Body of pancreas (tissue), 4 donors: ENCODE measurements at regions not wholly inside any gene's neighbourhood (a gene's known extent, or its start where the extent isn't known, plus 50 kb on each side); places are given as distances from the start of the nearest gene placed in this dataset.

ENCODE experiments used
- ATAC-seq: fragments of 150-250 bp; one replicate; pipeline ENCODE4 v1.9.1; 2016
- DNase-seq, 4 donors: peaks; one replicate each; pipeline ENCODE4 v3.0.0-alpha.2; 2019
- H3K27ac ChIP-seq, 4 donors: fragments of 200-600 bp; sonication (generic); 1 replicate in 3 of 4; 2 replicates in 1 of 4; pipeline versions ENCODE4 v1.5.1 to v1.6.1; 2016 to 2019; ENCODE audit warnings: mild to moderate bottlenecking in 1 of 4, mixed read lengths in 1 of 4, moderate library complexity in 1 of 4
- H3K27me3 ChIP-seq, 2 donors: fragments of 200-600 bp; sonication (generic); one replicate each; pipeline ENCODE4 v1.6.0; 2016; ENCODE audit warnings: mild to moderate bottlenecking in 1 of 2
- H3K36me3 ChIP-seq, 2 donors: fragments of 200-600 bp; sonication (generic); replicated peaks in 1 of 2; 2 replicates each; pipeline ENCODE4 v1.5.1; 2016; ENCODE audit warnings: low read depth in 2 of 2; ENCODE audit not compliant: insufficient read depth in 1 of 2
- H3K4me1 ChIP-seq: fragments of 200-600 bp; sonication (generic); one replicate; pipeline ENCODE4 v1.6.0; 2016
- H3K4me3 ChIP-seq, 2 donors: fragments of 200-600 bp; sonication (generic); 1 replicate in 1 of 2; 2 replicates in 1 of 2; pipeline ENCODE4 v1.5.1; 2016 to 2019
- H3K9me3 ChIP-seq, 3 donors: fragments of 200-600 bp; sonication (generic); 1 replicate in 2 of 3; 2 replicates in 1 of 3; pipeline ENCODE4 v1.5.1; 2016
- CTCF ChIP-seq, 7 experiments: fragments of 450-650 bp in 4 of 7; fragments of 200-600 bp in 3 of 7; sonication (generic) in 3 of 7; IDR thresholded peaks; one replicate each; pipeline ENCODE4 v1.5.1; 2016 to 2019; ENCODE audit warnings: antibody characterized with exemption in 7 of 7
- POLR2A ChIP-seq, 3 donors: fragments of 450-650 bp; IDR thresholded peaks; one replicate each; pipeline ENCODE4 v1.6.1; 2016; ENCODE audit warnings: antibody characterized with exemption in 3 of 3, mild to moderate bottlenecking in 2 of 3
- WGBS, 2 donors: methylation state at CpG; one replicate each; pipeline ENCODE4 v1.1.5; 2017; 5-methylcytosine and 5-hydroxymethylcytosine counted together
- intact Hi-C: fragments of 100-400 bp; cut with DNase I; formaldehyde crosslinking; loops from one replicate; pipeline ENCODE4 v1.15.1; 2023

GRCh38 chr2:167875529-167875928 is 371.9 kb downstream of the STK39 start:
- H3K36me3 ChIP-seq: no peaks in the 10 kb centered on the region
- H3K4me1 ChIP-seq: no peaks in the 10 kb centered on the region
- 95 to 96% methylated on average over 4 of the region's 4 CpGs for WGBS, 2 donors
- no peak for ATAC-seq
- no peak for TF ChIP-seq POLR2A (IDR thresholded peaks at IDR 0.05)
- TF ChIP-seq CTCF (IDR thresholded peaks at IDR 0.05): no peak
- no peaks in the 10 kb centered on the region for H3K27me3 ChIP-seq
- intact Hi-C loops: no loop called here
- H3K27ac ChIP-seq: no peak overlapping the region
- no peak overlapping the region for H3K4me3 ChIP-seq
- no peak for DNase-seq
- no peaks in the 10 kb centered on the region for H3K9me3 ChIP-seq

DNA sequence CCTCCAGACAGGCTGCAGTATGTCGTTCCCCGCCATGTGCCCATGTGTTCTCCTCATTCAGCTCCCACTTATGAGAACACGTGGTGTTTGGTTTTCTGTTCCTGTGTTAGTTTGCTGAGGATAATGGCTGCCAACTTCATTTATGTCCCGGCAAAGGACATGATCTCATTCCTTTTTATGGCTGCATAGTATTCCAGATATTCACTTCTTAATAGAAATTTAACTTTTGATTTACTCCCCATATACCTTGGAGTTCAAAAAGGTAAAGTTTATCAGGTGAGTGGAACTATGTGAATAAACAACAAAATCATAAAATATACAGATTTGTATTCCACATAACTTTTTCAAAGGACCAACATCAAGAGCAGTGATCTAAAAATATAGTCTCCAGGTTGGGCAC is 372.6 kb downstream of the STK39 start:
- no peaks in the 10 kb centered on the region for H3K4me1 ChIP-seq
- H3K27me3 ChIP-seq: no peaks in the 10 kb centered on the region
- intact Hi-C loops: no loop called here
- H3K4me3 ChIP-seq: no peak overlapping the region
- no peaks in the 10 kb centered on the region for H3K9me3 ChIP-seq
- H3K27ac ChIP-seq: no peak overlapping the region
- ATAC-seq (no peak), DNase-seq (no peak)
- no peaks in the 10 kb centered on the region for H3K36me3 ChIP-seq
- 92 to 93% methylated on average over 4 of the region's 4 CpGs for WGBS, 2 donors
- no peak for TF ChIP-seq CTCF (IDR thresholded peaks at IDR 0.05)
- TF ChIP-seq POLR2A (IDR thresholded peaks at IDR 0.05): no peak

DNA sequence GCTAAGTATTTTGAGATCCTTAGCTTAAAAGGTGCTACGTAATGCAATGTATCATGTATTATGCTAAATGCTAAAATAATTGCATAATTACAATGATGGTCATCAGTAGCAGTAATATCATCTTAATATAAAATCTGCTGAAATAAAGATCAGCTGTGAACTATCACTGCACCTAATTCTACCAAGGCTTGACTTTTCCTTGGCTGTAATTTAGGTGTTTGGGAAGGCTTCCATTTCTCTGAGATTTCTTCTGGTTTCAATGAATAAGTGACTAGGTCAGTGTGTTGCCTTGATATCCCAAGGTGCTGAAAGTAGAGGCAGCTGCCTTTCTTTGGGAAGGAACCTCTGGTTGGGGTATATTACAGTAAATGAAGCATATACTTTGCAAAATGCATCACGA is 376.1 kb downstream of the STK39 start:
- ATAC-seq (no peak), DNase-seq (no peak)
- Histone ChIP-seq H3K27ac (no peak overlapping the region), H3K9me3 (no peaks in the 10 kb centered on the region), H3K27me3 (no peaks in the 10 kb centered on the region), H3K36me3 (no peaks in the 10 kb centered on the region), H3K4me3 (no peak overlapping the region), H3K4me1 (no peaks in the 10 kb centered on the region)
- WGBS, 2 donors: 94 to 97% methylated on average over 2 of the region's 2 CpGs
- intact Hi-C loops: no loop called here
- no peak for TF ChIP-seq POLR2A (IDR thresholded peaks at IDR 0.05)
- TF ChIP-seq CTCF (IDR thresholded peaks at IDR 0.05): no peak

- Histone ChIP-seq H3K36me3 (no peaks in the 10 kb centered on the region), H3K9me3 (no peaks in the 10 kb centered on the region), H3K4me3 (no peak overlapping the region), H3K4me1 (no peaks in the 10 kb centered on the region), H3K27ac (no peak overlapping the region), H3K27me3 (no peaks in the 10 kb centered on the region)
- no peak for DNase-seq
- 60 to 62% methylated on average over 6 of the region's 6 CpGs for WGBS, 2 donors
- intact Hi-C loops: no loop called here
- no peak for ATAC-seq
- TF ChIP-seq POLR2A (IDR thresholded peaks at IDR 0.05) (no peak), CTCF (IDR thresholded peaks at IDR 0.05) (peak in 1 of 7 experiments; percentile 2)
Measured at GRCh38 chr2:167869200-167869599, 378.2 kb downstream of the STK39 start.

DNA sequence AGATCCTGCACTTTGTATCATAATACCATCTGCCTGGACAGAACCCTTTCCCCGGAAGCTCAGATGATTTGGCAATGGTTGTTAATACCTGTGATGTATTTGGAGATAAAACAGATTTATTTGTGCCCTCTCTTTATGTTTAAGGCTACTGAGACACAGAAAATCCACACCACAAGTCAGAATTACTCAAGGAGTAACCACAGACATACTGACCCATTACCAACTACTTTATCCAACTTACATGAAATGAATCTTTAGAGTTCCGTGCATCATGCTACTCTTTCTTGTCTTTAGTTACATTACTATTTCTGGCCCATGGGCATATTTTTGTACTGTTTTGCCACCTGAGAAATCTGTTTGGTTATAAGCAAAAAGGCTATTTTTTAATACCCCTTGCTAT is 384.0 kb downstream of the STK39 start:
- intact Hi-C loops: no loop called here
- DNase-seq (no peak), ATAC-seq (no peak)
- Histone ChIP-seq H3K4me3 (no peak overlapping the region), H3K9me3 (no peaks in the 10 kb centered on the region), H3K27ac (no peak overlapping the region), H3K4me1 (no peaks in the 10 kb centered on the region), H3K36me3 (no peaks in the 10 kb centered on the region), H3K27me3 (no peaks in the 10 kb centered on the region)
- WGBS, 2 donors: 93 to 95% methylated on average over 2 of the region's 2 CpGs
- TF ChIP-seq POLR2A (IDR thresholded peaks at IDR 0.05): no peak
- no peak for TF ChIP-seq CTCF (IDR thresholded peaks at IDR 0.05)
